GM19193 (cell line): ENCODE measurements at regions not wholly inside any gene's neighbourhood (a gene's known extent, or its start where the extent isn't known, plus 50 kb on each side); places are given as distances from the start of the nearest gene placed in this dataset.

Experiments
- POLR2A ChIP-seq: IDR thresholded peaks from 4 replicates; pipeline ENCODE4 v1.6.1; 2011; ENCODE audit not compliant: insufficient read depth, insufficient read length; ENCODE audit errors: extremely low read depth

DNA sequence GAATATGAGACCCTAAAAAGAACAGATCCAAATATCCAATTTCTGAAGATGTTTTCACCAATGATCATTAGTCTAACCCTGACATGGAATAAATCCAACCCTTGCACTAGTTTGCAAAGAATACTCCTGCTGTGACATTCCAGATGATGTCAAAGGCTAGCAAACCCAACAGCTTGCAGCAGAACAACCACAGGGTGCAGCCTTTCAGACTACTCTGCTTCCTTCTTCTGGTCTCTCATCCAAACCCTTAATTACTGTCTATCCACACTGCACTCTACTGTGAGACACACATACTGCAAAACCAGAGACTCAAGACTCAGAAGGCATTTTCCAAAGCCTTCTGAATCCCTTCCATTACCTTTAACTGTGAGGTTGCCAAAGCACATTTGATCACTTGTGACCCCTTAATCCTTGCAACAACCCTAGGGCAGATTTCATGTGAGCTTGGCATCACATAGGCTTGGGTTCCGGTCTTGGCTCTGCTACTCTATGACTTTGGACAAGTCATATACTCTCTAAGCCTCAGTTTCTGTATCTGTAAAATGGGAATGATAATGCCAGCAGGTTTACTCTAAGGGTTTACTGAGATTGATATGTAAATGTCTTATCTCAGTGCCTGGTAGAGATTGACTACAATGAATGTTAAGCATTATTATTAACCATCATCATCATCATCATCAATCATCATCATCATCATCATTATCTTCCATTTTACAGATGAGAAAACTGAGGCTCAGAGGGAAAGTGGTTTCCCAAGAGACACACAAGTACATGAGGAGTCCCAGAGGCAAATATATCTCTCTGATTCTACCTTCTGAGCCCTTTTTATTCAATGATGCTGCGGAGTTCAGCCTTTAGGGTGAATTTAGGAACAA is 94.5 kb downstream of the SYF2 start:
- TF ChIP-seq POLR2A, result no peak

DNA sequence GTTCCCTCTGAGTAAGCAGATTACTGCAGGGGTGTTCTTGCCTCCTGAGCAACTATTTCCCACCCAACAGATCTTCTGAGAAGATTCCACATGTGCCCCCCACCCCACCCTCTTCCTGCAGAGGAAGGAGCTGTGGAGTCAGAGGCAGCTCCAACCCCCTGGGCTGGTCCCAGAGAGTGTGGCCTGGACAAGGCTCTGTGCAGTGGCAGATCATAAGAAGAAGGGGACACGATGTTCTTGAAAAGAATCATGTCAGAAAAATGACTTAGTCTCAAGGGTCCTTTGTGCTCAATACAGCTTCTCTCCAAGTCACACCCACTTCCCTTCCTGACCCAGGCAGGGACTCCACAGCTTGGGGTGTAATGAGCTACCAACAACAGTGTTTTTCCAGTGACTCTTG is 95.2 kb downstream of the SYF2 start:
- no peak for TF ChIP-seq POLR2A

DNA sequence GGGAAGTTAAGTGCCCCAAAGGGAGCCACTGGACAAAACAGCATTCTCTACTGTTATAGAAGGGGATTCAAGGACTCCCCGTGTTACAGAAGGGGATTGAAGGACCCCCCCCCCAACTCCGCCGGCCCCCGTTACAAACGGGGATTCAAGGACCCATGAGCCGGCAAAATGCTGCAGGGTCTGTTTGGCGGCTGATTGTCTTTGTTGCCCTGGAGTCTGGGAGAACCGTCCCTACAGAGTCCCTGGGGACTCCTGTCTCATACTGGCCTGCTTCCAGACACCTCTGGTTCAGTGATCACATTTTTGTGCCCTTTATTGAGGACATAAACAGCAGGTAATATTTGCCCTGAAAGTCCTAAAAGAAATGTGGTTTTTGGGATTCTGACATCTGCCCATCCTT is 96.4 kb downstream of the SYF2 start:
- no peak for TF ChIP-seq POLR2A

DNA sequence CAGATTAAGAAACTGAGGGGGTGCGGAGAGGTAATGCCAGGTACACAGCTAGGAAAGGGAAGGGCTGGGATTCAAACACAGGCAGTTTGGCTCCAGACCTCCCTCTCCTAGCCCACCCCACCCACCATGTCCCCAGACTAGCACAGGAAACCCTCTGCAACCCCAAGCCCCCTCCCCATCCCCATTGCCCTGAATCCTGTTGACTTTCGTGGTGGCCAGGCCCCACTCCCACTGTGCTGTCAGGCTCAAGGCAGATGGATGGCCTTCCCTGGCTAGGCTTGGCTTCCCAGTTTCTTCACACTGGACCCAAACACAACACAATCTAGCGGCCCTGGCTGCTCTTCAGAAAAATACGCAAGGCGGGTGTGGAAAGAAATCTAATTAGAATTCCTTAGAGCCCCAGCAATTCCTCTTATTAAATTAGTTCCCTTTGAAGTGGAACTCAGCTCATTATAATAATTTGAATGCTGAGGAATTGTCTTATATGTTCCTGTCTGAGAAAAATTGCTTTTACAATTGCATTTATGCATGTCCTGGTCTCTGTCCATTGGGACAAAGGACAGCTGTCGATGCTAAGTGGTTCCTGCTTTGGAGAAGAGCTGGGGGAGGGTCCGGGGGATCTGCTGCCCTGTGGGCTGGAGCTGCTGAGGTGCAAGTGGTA is 97.4 kb downstream of the SYF2 start:
- no peak for TF ChIP-seq POLR2A

DNA sequence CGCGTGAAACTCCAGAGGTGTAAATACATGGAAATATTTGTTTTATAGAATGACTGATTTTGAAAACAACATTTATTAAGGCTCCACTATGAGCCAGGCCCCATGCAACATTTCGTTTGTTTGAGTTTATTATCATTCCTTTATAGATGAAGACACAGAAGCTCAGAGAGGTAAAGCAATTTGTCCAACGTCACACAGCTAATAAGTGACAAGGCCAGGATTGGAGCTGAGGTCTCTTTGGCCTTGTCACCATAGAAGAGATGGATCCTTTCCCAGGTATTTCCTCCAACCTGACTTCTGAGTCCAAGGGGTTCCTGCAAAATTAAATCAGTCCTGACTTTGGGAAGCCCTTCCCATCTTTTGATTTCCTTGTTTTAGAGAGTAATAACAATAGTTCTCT is 98.0 kb downstream of the SYF2 start:
- no peak for TF ChIP-seq POLR2A

DNA sequence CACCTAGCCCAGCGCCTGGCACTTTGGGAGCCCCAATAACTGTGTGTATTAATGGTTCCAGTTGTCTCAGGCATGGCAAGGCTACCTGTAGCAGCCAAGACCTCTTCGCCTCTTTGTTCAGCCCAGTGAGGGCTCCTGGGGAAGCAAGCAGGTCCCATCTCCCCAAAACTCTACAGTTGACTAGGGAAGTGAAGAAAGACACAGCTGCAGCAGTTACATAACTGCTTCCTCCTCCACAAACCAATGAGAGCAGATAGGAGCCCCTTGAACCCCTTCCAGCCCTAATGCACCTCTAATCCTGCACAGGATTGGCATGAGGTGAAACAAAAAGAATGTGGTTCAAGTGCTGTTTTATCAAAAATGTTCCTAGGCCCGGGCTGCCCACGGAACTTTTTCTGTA is 100.5 kb downstream of the SYF2 start:
- TF ChIP-seq POLR2A, result no peak

DNA sequence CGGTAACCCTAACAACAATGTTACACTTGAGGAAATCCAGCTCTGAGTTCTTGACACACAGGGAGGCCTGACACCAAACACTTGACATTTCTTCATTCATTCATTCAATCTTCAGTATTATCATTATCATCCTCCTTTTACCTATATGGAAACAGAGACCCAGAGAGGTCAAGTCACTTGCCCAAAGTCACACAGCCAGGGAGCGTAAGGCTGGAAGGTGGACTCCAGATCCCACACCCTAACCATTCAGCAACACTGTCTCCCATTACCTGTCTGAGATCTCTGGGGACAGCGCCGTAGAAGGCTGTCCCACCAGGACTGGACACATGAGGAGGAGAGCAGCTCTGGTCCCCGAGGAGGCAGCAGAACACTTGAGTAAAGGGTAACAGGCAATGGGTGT is 101.4 kb downstream of the SYF2 start:
- TF ChIP-seq POLR2A, result no peak

DNA sequence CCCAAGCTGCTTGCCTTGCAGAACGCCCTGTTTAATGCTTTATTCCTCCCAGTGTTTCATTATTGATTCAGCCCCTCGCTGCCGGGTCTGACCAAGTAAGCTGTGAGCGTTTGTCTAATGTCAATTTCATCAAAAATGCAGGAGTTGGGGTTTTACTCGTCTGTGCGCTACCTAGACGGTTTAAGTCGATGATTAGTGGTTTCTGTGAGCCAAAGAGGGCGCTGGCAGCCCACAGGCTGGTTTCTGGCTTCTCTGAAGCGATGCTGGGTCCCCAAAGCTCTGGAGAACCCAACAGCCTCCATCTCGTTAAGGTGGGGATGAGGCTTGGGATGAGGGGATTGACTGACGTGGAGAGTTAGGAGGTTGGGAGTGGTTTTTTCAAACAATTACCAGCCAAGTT is 102.9 kb downstream of the SYF2 start:
- no peak for TF ChIP-seq POLR2A

DNA sequence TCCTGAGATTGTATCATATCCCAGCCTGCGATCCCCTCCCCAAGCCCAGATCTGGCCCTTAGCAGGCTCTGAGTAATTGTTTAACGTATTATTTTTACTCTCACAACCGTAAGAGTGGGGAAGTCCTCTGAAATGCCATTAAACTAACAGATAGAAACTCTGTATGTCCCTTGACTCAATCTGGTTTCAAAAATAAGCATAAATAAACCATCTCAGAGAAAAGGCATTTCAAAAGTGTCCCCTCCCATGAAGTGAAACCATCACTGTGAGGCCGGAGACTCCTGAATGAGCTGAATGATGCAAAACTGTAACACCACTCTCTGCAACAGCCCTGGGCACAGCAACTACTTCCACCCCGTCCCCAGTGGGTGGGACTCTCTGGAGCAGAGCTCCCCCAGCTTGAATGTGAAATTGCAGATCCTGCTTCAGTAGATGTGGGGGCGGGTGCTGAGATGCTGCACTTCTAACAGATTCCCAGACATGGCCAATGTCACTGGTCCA is 104.1 kb downstream of the SYF2 start:
- no peak for TF ChIP-seq POLR2A

DNA sequence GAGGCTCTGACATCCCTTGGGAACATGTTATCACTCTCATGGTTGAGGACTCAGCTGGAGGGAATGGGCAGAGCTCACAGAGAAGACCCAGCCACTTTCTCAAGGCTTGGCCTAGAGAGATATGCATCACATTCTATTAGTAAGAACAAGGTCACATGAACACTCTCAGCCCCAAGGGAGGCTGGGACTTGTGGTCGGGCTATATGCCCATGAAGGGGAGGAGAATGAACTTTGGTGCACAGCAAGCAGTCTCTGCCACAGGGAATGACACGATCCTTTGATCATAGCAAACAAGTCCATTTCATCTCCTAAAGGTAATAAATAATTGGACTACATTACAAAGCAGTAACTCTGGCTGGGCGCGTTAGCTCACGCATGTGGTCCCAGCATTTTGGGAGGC is 105.7 kb downstream of the SYF2 start:
- TF ChIP-seq POLR2A, result no peak

DNA sequence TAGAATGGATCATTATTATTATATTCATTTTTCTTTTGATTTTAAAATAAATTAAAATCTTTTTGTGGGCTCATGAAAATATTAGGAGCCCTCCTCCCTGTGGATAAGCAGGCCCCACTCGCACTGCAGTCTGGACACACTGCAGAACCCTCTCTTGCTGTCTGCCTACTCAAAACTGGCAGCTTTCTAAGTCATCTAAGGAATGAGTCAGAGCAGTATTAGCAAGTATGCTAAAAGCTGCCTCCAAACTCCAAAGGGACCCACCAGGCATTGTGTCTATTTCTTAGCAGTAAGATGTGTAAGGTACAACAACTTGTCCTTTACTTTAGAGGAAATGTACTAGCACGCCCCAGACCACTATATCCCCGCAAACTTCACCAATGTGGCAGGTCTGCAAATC is 108.8 kb downstream of the SYF2 start:
- TF ChIP-seq POLR2A, result no peak

DNA sequence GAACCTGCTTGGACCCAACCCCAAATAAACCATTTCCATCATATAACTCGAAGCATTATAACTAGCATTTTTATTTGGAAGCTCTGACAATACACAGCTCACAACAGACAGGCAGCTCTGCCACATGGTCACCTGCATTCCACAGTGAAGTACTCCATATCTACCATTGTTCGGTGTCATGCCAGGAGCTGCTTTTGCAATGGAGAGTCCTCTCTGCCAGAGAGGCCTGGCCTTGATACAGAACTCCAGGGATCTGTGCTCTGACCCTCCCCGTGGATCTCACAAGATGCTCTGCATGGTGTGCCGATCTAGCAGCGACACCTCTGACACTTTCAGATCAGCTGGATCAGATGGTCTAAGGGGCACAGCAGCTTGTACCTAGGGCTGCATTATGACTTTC is 109.6 kb downstream of the SYF2 start:
- no peak for TF ChIP-seq POLR2A

DNA sequence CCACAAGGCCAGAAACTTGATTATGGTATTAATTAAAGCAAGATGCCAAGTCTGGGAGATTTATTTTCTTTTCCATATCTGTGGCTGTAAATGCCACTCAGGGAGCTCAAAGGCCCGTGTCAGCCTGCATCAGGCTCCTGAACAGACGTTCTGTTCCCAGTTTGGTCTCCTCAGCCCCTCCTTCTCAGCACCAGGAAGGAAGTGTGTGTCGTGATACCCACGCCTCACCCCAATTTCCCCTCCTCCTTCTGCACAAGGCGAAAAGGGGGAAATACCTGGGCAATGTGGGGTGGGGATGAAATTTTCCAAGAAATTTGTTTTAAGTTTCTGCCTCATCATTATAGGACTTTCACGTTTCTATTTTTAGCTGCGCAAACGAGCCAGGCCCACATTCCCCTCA is 112.0 kb downstream of the SYF2 start:
- TF ChIP-seq POLR2A, result no peak

DNA sequence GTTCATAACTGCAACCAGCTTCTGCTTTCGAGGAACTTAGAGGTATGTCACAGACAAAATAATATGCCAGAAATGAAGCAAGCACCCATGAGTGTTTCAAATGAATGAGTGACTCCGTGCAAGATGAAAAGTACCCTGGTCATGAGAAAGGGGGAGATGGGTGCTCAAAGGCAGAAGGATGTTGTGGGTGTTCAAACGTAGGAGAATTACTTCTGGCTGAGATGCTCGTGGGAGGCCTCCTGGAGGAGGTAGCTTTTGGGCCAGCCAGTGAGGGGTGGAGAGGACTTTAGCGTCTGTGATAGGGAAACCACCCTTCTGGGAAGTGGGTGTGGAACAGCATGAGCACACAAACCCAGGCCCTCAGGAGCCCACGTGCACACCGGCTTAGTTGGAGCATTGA is 113.8 kb downstream of the SYF2 start:
- TF ChIP-seq POLR2A, result no peak

DNA sequence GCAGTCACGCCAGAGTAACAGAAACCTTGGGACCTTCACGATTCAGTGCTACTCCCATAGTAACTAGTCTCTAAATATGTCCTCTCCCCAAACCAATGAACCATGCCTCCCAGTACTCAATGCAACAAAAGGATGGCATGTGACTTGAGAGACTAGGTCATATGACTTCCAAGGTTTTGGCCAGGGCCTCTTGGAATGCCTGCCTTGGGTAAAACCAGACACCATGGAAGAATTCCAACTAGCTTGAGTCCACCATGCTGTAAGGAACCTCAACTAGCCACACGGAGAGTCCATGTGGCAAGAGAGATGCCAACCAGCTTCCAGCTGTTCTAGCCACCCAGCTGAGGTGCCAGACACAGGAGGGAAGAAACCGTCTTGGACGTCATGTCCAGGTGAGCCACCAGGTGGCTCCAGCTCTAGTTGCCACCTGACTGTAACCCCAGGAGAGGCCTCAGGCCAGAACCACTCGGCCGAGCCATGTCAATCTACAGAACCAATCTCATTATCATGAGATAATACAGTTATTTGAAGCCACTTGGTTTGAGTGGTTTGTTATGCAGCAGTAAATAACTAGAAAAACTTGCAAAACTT is 115.0 kb downstream of the SYF2 start:
- no peak for TF ChIP-seq POLR2A

DNA sequence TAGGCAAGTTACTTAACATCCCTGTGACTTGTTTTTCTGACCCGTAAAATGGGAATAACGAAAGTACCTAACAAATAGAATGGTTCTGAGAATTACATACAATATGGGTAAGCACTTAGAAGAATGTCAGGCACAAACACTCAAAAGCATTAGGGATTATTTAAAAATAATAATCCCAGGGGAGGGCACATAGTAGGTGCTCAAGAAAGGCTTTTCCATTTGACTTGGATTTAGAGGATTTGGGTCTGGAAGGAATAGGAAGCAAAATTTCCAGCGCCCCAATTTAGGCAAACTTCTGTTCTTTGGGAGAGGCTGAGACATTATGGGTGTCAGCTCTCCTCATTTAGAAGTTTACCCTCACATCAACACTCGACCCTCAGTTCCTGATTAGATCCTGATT is 115.5 kb downstream of the SYF2 start:
- no peak for TF ChIP-seq POLR2A

DNA sequence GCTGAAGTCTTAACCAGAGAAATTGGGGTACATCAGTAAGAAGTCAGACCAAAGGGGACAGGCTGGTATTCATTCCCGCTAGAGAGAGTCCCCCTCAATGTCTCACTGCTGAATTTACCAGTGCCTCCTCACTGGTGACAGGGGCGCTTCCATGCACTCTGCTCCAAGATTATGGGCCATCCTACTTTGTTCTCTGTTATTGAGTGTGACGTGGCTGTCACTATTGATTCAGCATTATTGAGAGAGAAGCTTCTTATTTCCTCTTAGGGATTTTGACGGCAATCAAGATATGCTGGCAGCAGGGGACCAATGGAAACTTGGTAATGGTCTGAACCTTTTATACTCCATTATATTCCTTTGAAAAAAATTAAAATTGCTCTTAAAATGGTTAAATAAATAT is 118.6 kb downstream of the SYF2 start:
- no peak for TF ChIP-seq POLR2A

DNA sequence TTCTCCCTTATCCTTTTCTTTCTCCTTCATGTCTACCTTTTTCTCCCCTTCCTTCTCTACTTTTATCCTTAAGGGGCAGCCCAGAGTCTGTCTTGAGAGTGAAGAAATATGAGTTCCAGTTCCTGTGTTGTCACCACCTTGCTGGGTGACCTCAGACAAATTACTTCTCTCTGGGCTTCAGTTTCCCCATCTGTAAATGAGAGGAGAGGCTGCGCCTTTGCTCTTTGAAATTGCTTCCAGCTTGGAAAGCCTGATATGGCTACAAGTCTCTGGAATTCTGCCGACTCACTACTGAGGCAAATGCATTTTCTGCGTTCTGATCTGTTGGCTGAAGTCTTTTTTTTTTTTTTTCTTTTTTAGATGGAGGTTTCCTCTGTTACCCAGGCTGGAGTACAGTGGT is 119.2 kb downstream of the SYF2 start:
- TF ChIP-seq POLR2A, result no peak
